ENCODE measurements at regions not wholly inside any gene's neighbourhood (a gene's known extent, or its start where the extent isn't known, plus 50 kb on each side); places are given as distances from the start of the nearest gene placed in this dataset.

DNA sequence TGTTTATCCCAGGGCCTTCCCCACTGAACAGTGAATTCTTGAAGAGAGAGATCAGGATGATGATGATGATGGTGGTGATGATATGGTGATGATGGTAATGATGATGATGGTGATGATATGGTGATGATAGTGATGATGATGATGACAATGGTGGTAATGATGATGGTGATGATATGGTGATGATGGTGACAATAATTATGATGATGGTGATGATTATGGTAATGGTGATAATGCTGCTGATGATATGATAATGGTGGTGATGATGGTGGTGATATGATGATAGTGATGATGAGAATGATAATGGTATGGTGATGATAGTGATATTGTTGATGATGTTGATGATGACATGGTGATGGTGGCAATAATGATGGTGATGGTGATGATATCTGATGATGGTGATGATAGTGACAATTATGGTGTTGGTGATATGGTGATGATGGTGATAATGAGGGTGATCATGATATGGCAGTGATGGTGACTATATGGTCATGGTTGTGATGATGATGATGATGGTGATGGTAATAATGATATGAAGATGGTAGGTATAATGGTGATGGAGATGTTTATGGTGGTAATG, 99.9 kb downstream of the HAPSTR1 start:
- no peak overlapping the region for H3K4me3 ChIP-seq (ENCODE audit: low read length)
- DNase-seq = no peak
- no peak overlapping the region for H3K9ac ChIP-seq (ENCODE audit: extremely low read depth, low read length, poor library complexity, severe bottlenecking)
- no peak overlapping the region for H3K4me3 Mint-ChIP-seq
- H3K9me3 ChIP-seq (ENCODE audit: control insufficient read depth, low read length) = peaks cover 25% of the 10 kb centered on the region
- H3K4me1 ChIP-seq (ENCODE audit: control insufficient read depth, insufficient read depth, low read length) = no peaks in the 10 kb centered on the region
- H3K4me1 Mint-ChIP-seq = no peaks in the 10 kb centered on the region
- H3K27me3 Mint-ChIP-seq (ENCODE audit: insufficient read depth) = no peaks in the 10 kb centered on the region
- no peaks in the 10 kb centered on the region for H3K36me3 Mint-ChIP-seq (ENCODE audit: low read depth)
- no peaks in the 10 kb centered on the region for H3K36me3 ChIP-seq (ENCODE audit: control insufficient read depth, insufficient read depth, low read length)
- peaks cover 15% of the 10 kb centered on the region for H3K9me3 Mint-ChIP-seq
- TF ChIP-seq, protein P1, sequence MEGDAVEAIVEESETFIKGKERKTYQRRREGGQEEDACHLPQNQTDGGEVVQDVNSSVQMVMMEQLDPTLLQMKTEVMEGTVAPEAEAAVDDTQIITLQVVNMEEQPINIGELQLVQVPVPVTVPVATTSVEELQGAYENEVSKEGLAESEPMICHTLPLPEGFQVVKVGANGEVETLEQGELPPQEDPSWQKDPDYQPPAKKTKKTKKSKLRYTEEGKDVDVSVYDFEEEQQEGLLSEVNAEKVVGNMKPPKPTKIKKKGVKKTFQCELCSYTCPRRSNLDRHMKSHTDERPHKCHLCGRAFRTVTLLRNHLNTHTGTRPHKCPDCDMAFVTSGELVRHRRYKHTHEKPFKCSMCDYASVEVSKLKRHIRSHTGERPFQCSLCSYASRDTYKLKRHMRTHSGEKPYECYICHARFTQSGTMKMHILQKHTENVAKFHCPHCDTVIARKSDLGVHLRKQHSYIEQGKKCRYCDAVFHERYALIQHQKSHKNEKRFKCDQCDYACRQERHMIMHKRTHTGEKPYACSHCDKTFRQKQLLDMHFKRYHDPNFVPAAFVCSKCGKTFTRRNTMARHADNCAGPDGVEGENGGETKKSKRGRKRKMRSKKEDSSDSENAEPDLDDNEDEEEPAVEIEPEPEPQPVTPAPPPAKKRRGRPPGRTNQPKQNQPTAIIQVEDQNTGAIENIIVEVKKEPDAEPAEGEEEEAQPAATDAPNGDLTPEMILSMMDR (conservative IDR thresholded peaks at IDR 0.05) = no peak
- H3K27ac ChIP-seq (ENCODE audit: low read depth, low read length) = no peak overlapping the region
- H3K27me3 ChIP-seq (ENCODE audit: control insufficient read depth, insufficient read depth, low read length, poor library complexity, severe bottlenecking) = no peaks in the 10 kb centered on the region
- no peak overlapping the region for H3K27ac Mint-ChIP-seq

DNA sequence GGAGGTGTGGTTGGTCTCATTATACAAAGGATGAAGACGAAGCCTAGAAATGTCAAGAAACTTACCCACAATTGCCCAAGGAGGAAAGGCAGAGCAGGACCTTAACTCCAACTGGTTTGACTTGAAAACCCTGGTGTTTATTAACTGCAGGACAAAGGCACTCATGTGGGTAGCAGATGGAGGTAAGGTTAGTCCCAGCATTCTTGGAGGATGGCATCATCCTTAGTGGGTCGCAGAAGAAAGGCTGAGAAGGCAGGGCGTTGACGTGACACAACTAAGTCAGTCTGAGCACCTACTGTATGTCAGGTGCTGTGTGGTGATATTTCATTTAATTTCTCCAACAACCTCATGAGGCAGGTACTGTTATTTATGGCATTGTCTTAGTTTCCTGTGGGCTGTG, 101.3 kb downstream of the HAPSTR1 start:
- H3K27me3 ChIP-seq (ENCODE audit: control insufficient read depth, insufficient read depth, low read length, poor library complexity, severe bottlenecking) = no peaks in the 10 kb centered on the region
- H3K4me3 Mint-ChIP-seq = no peak overlapping the region
- no peaks in the 10 kb centered on the region for H3K36me3 Mint-ChIP-seq (ENCODE audit: low read depth)
- H3K9me3 Mint-ChIP-seq = peaks cover 15% of the 10 kb centered on the region
- no peaks in the 10 kb centered on the region for H3K4me1 ChIP-seq (ENCODE audit: control insufficient read depth, insufficient read depth, low read length)
- 84 to 100% methylated on average over 1 to 4 of the region's 4 CpGs for WGBS, 2 experiments (ENCODE audit: insufficient coverage in 1 of 2, insufficient read length in 1 of 2)
- H3K4me3 ChIP-seq (ENCODE audit: low read length) = no peak overlapping the region
- H3K27me3 Mint-ChIP-seq (ENCODE audit: insufficient read depth) = no peaks in the 10 kb centered on the region
- no peak overlapping the region for H3K9ac ChIP-seq (ENCODE audit: extremely low read depth, low read length, poor library complexity, severe bottlenecking)
- H3K9me3 ChIP-seq (ENCODE audit: control insufficient read depth, low read length) = peaks cover 25% of the 10 kb centered on the region
- H3K27ac Mint-ChIP-seq = no peak overlapping the region
- TF ChIP-seq, protein P1 (conservative IDR thresholded peaks at IDR 0.05) = no peak
- H3K36me3 ChIP-seq (ENCODE audit: control insufficient read depth, insufficient read depth, low read length) = no peaks in the 10 kb centered on the region
- H3K27ac ChIP-seq (ENCODE audit: low read depth, low read length) = no peak overlapping the region
- DNase-seq = no peak
- H3K4me1 Mint-ChIP-seq = no peaks in the 10 kb centered on the region

DNA sequence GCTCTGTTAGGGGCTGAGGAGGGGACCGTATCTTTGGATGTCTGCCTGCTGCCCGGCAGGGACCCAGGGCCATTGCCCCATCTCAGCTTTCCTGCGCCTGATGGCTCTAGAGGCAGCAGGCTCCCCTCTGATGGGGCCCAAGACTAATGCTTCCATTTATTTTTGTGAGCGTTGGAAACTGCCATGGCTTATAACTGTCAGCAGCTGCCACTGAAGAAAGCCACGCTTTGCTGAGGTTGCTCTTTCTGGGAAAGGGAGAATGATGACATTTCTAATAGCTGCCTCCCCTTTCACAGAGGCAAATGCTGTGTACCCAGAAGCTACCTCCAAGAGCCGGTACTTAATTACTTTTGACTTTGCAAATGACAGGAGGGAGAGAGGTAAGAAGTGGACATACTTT, 103.8 kb downstream of the HAPSTR1 start:
- H3K27me3 Mint-ChIP-seq (ENCODE audit: insufficient read depth) = no peaks in the 10 kb centered on the region
- no peak overlapping the region for H3K27ac ChIP-seq (ENCODE audit: low read depth, low read length)

More for the DNA sequence above, 103.8 kb downstream of the HAPSTR1 start:
- Histone ChIP-seq H3K4me3 (ENCODE audit: low read length) (no peak overlapping the region), H3K4me1 (ENCODE audit: control insufficient read depth, insufficient read depth, low read length) (no peaks in the 10 kb centered on the region), H3K27me3 (ENCODE audit: control insufficient read depth, insufficient read depth, low read length, poor library complexity, severe bottlenecking) (no peaks in the 10 kb centered on the region), H3K9me3 (ENCODE audit: control insufficient read depth, low read length) (peaks cover 28% of the 10 kb centered on the region), H3K36me3 (ENCODE audit: control insufficient read depth, insufficient read depth, low read length) (no peaks in the 10 kb centered on the region), H3K9ac (ENCODE audit: extremely low read depth, low read length, poor library complexity, severe bottlenecking) (no peak overlapping the region)
- no peak overlapping the region for H3K27ac Mint-ChIP-seq
- DNase-seq = no peak
- H3K4me3 Mint-ChIP-seq = no peak overlapping the region
- TF ChIP-seq, protein P1 (conservative IDR thresholded peaks at IDR 0.05) = no peak
- 91% methylated on average over 6 of the region's 6 CpGs for WGBS, 2 experiments (ENCODE audit: insufficient coverage in 1 of 2, insufficient read length in 1 of 2)
- no peaks in the 10 kb centered on the region for H3K36me3 Mint-ChIP-seq (ENCODE audit: low read depth)
- no peaks in the 10 kb centered on the region for H3K4me1 Mint-ChIP-seq
- H3K9me3 Mint-ChIP-seq = peaks cover 16% of the 10 kb centered on the region
